OCI-M2 (cell line): ENCODE measurements at regions not wholly inside any gene's neighbourhood (a gene's known extent, or its start where the extent isn't known, plus 50 kb on each side); places are given as distances from the start of the nearest gene placed in this dataset.

Experiments used
- DNase-seq: peaks from one replicate; lab custom pipeline; 2025; ENCODE audit not compliant: unreplicated experiment; lab: John Stamatoyannopoulos, UW

GRCh38 chr2:30339071-30339470 is 107.7 kb downstream of the LBH start:
- no peak for DNase-seq

GRCh38 chr2:30341500-30342267 is 105.4 kb upstream of the LCLAT1 start:
- no peak for DNase-seq

- no peak for DNase-seq
These were observed 100.4 kb upstream of the LCLAT1 start for GRCh38 chr2:30346471-30347169.

- DNase-seq: no peak
These were observed 98.2 kb upstream of the LCLAT1 start for GRCh38 chr2:30348825-30349224.

GRCh38 chr2:30349691-30350090 is 97.4 kb upstream of the LCLAT1 start:
- no peak for DNase-seq

- DNase-seq: no peak
These were observed 95.9 kb upstream of the LCLAT1 start for GRCh38 chr2:30351116-30351515.

GRCh38 chr2:30351949-30352348 is 95.1 kb upstream of the LCLAT1 start:
- no peak for DNase-seq

- no peak for DNase-seq
These were observed 92.9 kb upstream of the LCLAT1 start for GRCh38 chr2:30354150-30354549.

- no peak for DNase-seq
These were observed 92.4 kb upstream of the LCLAT1 start for GRCh38 chr2:30354621-30355020.

- no peak for DNase-seq
These were observed 91.7 kb upstream of the LCLAT1 start for GRCh38 chr2:30355306-30355705.

GRCh38 chr2:30356071-30356470 is 91.0 kb upstream of the LCLAT1 start:
- no peak for DNase-seq

- no peak for DNase-seq
These were observed 90.3 kb upstream of the LCLAT1 start for GRCh38 chr2:30356776-30357175.

GRCh38 chr2:30358351-30358750 is 88.7 kb upstream of the LCLAT1 start:
- no peak for DNase-seq

GRCh38 chr2:30358842-30359241 is 88.2 kb upstream of the LCLAT1 start:
- no peak for DNase-seq

GRCh38 chr2:30359644-30360167 is 87.3 kb upstream of the LCLAT1 start:
- DNase-seq: no peak

GRCh38 chr2:30361751-30362394 is 85.2 kb upstream of the LCLAT1 start:
- no peak for DNase-seq

GRCh38 chr2:30362468-30363081 is 84.5 kb upstream of the LCLAT1 start:
- no peak for DNase-seq

- DNase-seq: no peak
These were observed 83.6 kb upstream of the LCLAT1 start for GRCh38 chr2:30363406-30363805.

- DNase-seq: no peak
These were observed 81.8 kb upstream of the LCLAT1 start for GRCh38 chr2:30365201-30365600.

GRCh38 chr2:30366199-30366691 is 80.8 kb upstream of the LCLAT1 start:
- DNase-seq: no peak
